HL-60 (cell line): ENCODE measurements at regions not wholly inside any gene's neighbourhood (a gene's known extent, or its start where the extent isn't known, plus 50 kb on each side); places are given as distances from the start of the nearest gene placed in this dataset.
"Not testable (repeated sequence)": the region's sequence is repeated elsewhere in the genome, so short reads cannot be mapped to it uniquely, and the experiment has no call there.

Source experiments
- DNase-seq, 2 experiments: peaks; one replicate each; pipeline ENCODE4 v3.0.0-alpha.2; 2010 to 2020; ENCODE audit warnings: low read depth in 1 of 2, low spot score in 1 of 2
- H3K27ac ChIP-seq: fragments of 250-450 bp; sonication (Bioruptor Pico); replicated peaks from 2 replicates; pipeline ENCODE4 v1.5.1; 2020; ENCODE audit warnings: mild to moderate bottlenecking, moderate library complexity
- H3K27me3 ChIP-seq: fragments of 250-450 bp; sonication (Bioruptor Pico); 2 replicates; pipeline ENCODE4 v1.5.1; 2021; ENCODE audit warnings: mild to moderate bottlenecking, moderate library complexity; ENCODE audit not compliant: insufficient read depth, poor library complexity, severe bottlenecking
- H3K4me3 ChIP-seq: replicated peaks from 2 replicates; pipeline ENCODE4 v1.5.1; 2011; ENCODE audit warnings: mild to moderate bottlenecking, control low read depth, low read length; ENCODE audit not compliant: insufficient read depth
- GABPA ChIP-seq: IDR thresholded peaks from 2 replicates; pipeline ENCODE4 v1.6.1; 2012; ENCODE audit warnings: low read depth
- POLR2AphosphoS5 ChIP-seq: IDR thresholded peaks from 2 replicates; pipeline ENCODE4 v1.6.1; 2012; ENCODE audit warnings: low read depth
- SPI1 ChIP-seq: IDR thresholded peaks from 2 replicates; pipeline ENCODE4 v1.6.1; 2012; ENCODE audit warnings: low read depth, mild to moderate bottlenecking, borderline replicate concordance
- TF ChIP-seq, protein P1 (sequence below): IDR thresholded peaks from 2 replicates; pipeline ENCODE4 v1.6.1; 2012; ENCODE audit warnings: low read depth; ENCODE audit not compliant: insufficient replicate concordance
- TF ChIP-seq, protein P2 (sequence below): IDR thresholded peaks from one replicate; pipeline ENCODE4 v1.5.1; 2011; ENCODE audit warnings: low read length, control low read depth, inconsistent platforms; ENCODE audit not compliant: insufficient read depth

DNA sequence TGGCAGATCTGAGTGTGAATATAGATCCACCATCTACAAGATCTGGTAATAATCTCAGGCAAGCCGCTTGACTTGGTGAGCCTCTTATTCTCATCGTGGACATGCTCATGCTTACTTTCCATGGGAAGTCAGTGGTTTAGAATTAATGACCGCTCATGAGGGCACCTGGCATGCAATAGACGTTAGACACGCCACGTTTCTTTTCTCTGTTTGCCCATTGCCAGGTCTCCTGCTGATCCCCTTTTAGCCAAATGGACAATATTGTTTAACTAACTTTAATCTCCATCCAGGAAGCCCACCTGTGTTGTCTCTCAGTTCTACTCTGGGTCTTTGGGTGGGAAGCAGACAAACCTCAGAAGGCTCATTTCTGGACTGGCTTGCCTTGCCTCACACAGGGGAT is 439.1 kb downstream of the ETS1 start:
- no peak overlapping the region for H3K27ac ChIP-seq
- no peak for TF ChIP-seq POLR2AphosphoS5
- TF ChIP-seq, protein P1, sequence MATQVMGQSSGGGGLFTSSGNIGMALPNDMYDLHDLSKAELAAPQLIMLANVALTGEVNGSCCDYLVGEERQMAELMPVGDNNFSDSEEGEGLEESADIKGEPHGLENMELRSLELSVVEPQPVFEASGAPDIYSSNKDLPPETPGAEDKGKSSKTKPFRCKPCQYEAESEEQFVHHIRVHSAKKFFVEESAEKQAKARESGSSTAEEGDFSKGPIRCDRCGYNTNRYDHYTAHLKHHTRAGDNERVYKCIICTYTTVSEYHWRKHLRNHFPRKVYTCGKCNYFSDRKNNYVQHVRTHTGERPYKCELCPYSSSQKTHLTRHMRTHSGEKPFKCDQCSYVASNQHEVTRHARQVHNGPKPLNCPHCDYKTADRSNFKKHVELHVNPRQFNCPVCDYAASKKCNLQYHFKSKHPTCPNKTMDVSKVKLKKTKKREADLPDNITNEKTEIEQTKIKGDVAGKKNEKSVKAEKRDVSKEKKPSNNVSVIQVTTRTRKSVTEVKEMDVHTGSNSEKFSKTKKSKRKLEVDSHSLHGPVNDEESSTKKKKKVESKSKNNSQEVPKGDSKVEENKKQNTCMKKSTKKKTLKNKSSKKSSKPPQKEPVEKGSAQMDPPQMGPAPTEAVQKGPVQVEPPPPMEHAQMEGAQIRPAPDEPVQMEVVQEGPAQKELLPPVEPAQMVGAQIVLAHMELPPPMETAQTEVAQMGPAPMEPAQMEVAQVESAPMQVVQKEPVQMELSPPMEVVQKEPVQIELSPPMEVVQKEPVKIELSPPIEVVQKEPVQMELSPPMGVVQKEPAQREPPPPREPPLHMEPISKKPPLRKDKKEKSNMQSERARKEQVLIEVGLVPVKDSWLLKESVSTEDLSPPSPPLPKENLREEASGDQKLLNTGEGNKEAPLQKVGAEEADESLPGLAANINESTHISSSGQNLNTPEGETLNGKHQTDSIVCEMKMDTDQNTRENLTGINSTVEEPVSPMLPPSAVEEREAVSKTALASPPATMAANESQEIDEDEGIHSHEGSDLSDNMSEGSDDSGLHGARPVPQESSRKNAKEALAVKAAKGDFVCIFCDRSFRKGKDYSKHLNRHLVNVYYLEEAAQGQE = no peak
- TF ChIP-seq, protein P2, sequence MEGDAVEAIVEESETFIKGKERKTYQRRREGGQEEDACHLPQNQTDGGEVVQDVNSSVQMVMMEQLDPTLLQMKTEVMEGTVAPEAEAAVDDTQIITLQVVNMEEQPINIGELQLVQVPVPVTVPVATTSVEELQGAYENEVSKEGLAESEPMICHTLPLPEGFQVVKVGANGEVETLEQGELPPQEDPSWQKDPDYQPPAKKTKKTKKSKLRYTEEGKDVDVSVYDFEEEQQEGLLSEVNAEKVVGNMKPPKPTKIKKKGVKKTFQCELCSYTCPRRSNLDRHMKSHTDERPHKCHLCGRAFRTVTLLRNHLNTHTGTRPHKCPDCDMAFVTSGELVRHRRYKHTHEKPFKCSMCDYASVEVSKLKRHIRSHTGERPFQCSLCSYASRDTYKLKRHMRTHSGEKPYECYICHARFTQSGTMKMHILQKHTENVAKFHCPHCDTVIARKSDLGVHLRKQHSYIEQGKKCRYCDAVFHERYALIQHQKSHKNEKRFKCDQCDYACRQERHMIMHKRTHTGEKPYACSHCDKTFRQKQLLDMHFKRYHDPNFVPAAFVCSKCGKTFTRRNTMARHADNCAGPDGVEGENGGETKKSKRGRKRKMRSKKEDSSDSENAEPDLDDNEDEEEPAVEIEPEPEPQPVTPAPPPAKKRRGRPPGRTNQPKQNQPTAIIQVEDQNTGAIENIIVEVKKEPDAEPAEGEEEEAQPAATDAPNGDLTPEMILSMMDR = no peak
- TF ChIP-seq SPI1 = no peak
- TF ChIP-seq GABPA = no peak
- DNase-seq = no peak
- no peaks in the 10 kb centered on the region for H3K27me3 ChIP-seq
- H3K4me3 ChIP-seq = no peak overlapping the region

DNA sequence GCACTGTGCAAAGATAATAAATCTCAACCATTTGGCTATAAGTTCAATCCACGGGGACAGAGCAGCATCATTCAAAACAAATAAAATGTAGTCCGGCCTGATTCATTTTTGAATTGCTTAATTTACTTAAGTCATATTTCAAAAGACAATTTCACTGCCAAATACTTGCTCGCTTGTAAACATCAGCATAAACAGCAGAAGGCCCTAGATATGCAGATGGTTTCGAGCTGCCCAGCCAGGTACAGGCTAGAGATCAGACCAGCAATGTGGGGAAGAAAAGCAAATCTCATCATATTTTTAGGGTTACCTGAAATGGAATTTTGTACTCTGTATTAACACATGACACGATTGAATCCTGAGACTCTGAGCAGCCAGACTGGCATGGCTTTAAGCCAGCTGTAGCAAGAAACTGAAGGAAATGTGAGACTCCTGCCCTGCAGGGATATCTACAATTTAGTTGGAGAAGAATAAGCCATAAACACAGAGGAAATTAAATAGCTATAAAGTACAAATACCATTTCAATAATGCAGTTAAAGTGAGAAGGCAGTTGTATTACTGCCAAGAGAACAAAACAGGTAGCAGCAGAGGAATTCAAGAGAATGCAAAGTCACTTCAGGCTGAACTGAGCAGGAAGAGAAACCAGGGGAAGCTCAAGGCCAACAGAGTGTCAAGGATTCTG is 440.3 kb downstream of the ETS1 start:
- no peak overlapping the region for H3K27ac ChIP-seq
- no peaks in the 10 kb centered on the region for H3K27me3 ChIP-seq
- TF ChIP-seq, protein P2 = no peak
- H3K4me3 ChIP-seq = no peak overlapping the region
- no peak for DNase-seq

DNA sequence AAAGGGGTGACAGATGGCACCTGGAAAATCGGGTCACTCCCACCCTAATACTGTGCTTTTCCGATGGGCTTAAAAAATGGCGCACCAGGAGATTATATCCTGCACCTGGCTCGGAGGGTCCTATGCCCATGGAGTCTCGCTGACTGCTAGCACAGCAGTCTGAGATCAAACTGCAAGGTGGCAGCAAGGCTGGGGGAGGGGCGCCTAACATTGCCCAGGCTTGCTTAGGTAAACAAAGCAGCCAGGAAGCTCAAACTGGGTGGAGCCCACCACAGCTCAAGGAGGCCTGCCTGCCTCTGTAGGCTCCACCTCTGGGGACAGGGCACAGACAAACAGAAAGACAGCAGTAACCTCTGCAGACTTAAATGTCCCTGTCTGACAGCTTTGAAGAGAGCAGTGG is 447.1 kb downstream of the ETS1 start:
- H3K4me3 ChIP-seq, H3K27ac ChIP-seq, DNase-seq, H3K27me3 ChIP-seq: not testable (repeated sequence)

DNA sequence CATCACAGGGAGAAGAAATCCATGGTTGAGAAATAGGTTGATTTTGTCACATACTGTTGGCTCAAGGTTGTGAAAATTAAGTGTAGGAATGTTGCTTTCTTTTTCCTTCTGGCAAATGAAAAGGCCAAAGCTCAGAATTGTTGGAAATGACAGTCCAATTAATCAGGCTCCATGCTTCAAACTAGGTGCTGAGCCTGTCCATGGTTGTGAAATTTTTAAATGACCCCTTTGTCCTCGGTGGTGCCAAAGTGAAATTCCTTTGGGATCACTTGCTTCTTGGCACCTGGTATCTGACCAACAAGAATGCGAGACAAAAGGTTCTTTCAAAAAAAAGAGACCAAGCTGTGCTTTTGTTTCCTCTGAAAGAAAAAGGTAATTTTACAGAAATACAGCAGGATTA is 451.9 kb downstream of the ETS1 start:
- H3K4me3 ChIP-seq = no peak overlapping the region
- no peak for DNase-seq
- TF ChIP-seq SPI1 (no peak), POLR2AphosphoS5 (no peak), GABPA (no peak)
- TF ChIP-seq, protein P2 = no peak
- TF ChIP-seq, protein P1 = no peak
- no peaks in the 10 kb centered on the region for H3K27me3 ChIP-seq
- no peak overlapping the region for H3K27ac ChIP-seq
